Panc1 (cell line): ENCODE measurements at regions not wholly inside any gene's neighbourhood (a gene's known extent, or its start where the extent isn't known, plus 50 kb on each side); places are given as distances from the start of the nearest gene placed in this dataset.

ENCODE experiments used
- ATAC-seq: fragments of 200-7000 bp; cut with Tn5 transposase; 2 replicates; pipeline ENCODE4 v1.9.1; 2020; ENCODE audit warnings: mild to moderate bottlenecking, moderate library complexity
- BruUV-seq: library from RNA; stranded (reverse); fragments of 400-500 nt; replicated peaks from 2 replicates; lab custom pipeline; 2021; lab: Mats Ljungman, UMichigan
- CTCF ChIA-PET: fragments of 300-600 bp; sonication (Branson Sonifier 250); formaldehyde crosslinking; loops from one replicate; lab custom pipeline; 2022; ENCODE audit warnings: antibody characterized with exemption; lab: Charles Lee
- POLR2A ChIA-PET: fragments of 300-600 bp; sonication (Branson Sonifier 250); formaldehyde crosslinking; loops from one replicate; lab custom pipeline; 2022; ENCODE audit warnings: antibody characterized with exemption; lab: Charles Lee
- DNase-seq: peaks from one replicate; pipeline ENCODE4 v3.0.0-alpha.2; 2010; ENCODE audit warnings: low read depth, low spot score
- H3K27ac ChIP-seq: 2 replicates; pipeline ENCODE4 v1.5.1; 2011; ENCODE audit warnings: mild to moderate bottlenecking, low read length, inconsistent platforms
- H3K27me3 ChIP-seq: fragments of 200-500 bp; sonication (Bioruptor generic); 2 replicates; pipeline ENCODE4 v1.6.0; 2014; ENCODE audit warnings: low read length, inconsistent platforms; ENCODE audit not compliant: control insufficient read depth, insufficient read depth
- H3K36me3 ChIP-seq: fragments of 200-500 bp; sonication (Bioruptor generic); 2 replicates; pipeline ENCODE4 v1.5.1; 2014; ENCODE audit warnings: inconsistent platforms, mild to moderate bottlenecking, low read length, moderate library complexity; ENCODE audit not compliant: control insufficient read depth, insufficient read depth
- H3K4me1 ChIP-seq: 2 replicates; pipeline ENCODE4 v1.5.1; 2011; ENCODE audit warnings: inconsistent platforms, mild to moderate bottlenecking, low read length, moderate library complexity; ENCODE audit not compliant: control insufficient read depth, insufficient read depth
- H3K4me3 ChIP-seq, 2 experiments: 2 replicates each; pipeline ENCODE4 v1.5.1; 2011 to 2012; ENCODE audit warnings: low read depth in 2 of 2, low read length in 2 of 2, mild to moderate bottlenecking in 2 of 2, inconsistent platforms in 1 of 2, moderate library complexity in 1 of 2
- H3K9me3 ChIP-seq: fragments of 200-500 bp; sonication (Bioruptor generic); 2 replicates; pipeline ENCODE4 v1.5.1; 2014; ENCODE audit warnings: low read depth, mild to moderate bottlenecking, inconsistent platforms, low read length, moderate library complexity; ENCODE audit not compliant: control insufficient read depth, insufficient read depth
- CTCF ChIP-seq: fragments of 450-650 bp; IDR thresholded peaks from 2 replicates; pipeline ENCODE4 v1.5.1; 2017; ENCODE audit warnings: mild to moderate bottlenecking
- POLR2AphosphoS5 ChIP-seq: IDR thresholded peaks from 2 replicates; pipeline ENCODE4 v1.6.1; 2012; ENCODE audit warnings: mild to moderate bottlenecking, low read depth, low read length, moderate library complexity
- REST ChIP-seq, 2 experiments: IDR thresholded peaks; 2 replicates each; pipeline ENCODE4 v1.6.1; 2011 to 2012; ENCODE audit warnings: low read depth in 2 of 2, control low read depth in 1 of 2, low read length in 1 of 2, mild to moderate bottlenecking in 1 of 2, moderate library complexity in 1 of 2; ENCODE audit not compliant: insufficient read depth in 1 of 2
- SIN3A ChIP-seq: IDR thresholded peaks from 2 replicates; pipeline ENCODE4 v1.6.1; 2012; ENCODE audit warnings: low read depth, mild to moderate bottlenecking, low read length, moderate library complexity, borderline replicate concordance; ENCODE audit not compliant: insufficient read depth
- TCF7L2 ChIP-seq: IDR thresholded peaks from 2 replicates; pipeline ENCODE4 v1.6.1; 2011; ENCODE audit warnings: mild to moderate bottlenecking, low read depth, low read length, inconsistent platforms
- in situ Hi-C: cut with HindIII; loops from 2 replicates; pipeline ENCODE4 v1.10.0; 2016; ENCODE audit warnings: low sequenced_read_pairs, low pct_unique_long_range_greater_than_20kb
- intact Hi-C: fragments of 100-400 bp; cut with micrococcal nuclease; formaldehyde crosslinking; loops from one replicate; pipeline ENCODE4 v1.10.0; 2022; ENCODE audit not compliant: unreplicated experiment

- POLR2A ChIA-PET, result no interaction called here
- BruUV-seq, result no TSS peak
- Histone ChIP-seq H3K27ac (no peak overlapping the region), H3K4me3 (peak overlapping the region in 1 of 2 experiments; percentile 15; a peak in 2 of 4 replicates), H3K36me3 (no peaks in the 10 kb centered on the region), H3K9me3 (peaks cover 7% of the 10 kb centered on the region; the same call in 1 of the 2 replicates), H3K27me3 (peaks cover 3% of the 10 kb centered on the region; the same call in 1 of the 2 replicates), H3K4me1 (peaks cover 4% of the 10 kb centered on the region)
- CTCF ChIA-PET, result no interaction called here
- TF ChIP-seq REST (IDR thresholded peaks at IDR 0.05; ENCODE audit: insufficient read depth in 1 of 2, low read depth in 2 of 2, low read length in 1 of 2) (no peak), TCF7L2 (no peak), POLR2AphosphoS5 (no peak), CTCF (no peak), SIN3A (no peak)
- ATAC-seq, result peak; percentile 76
- intact Hi-C loops, result no loop called here
- in situ Hi-C loops, result no loop called here
- peak; percentile 48 for DNase-seq
Observed at GRCh38 chr15:56805466-56806147, 72.3 kb upstream of the ZNF280D start.

- BruUV-seq, result no TSS peak
- ChIA-PET CTCF (no interaction called here), POLR2A (no interaction called here)
- Histone ChIP-seq H3K4me1 (peaks cover 4% of the 10 kb centered on the region), H3K27me3 (peaks cover 3% of the 10 kb centered on the region; the same call in 1 of the 2 replicates), H3K9me3 (peaks cover 7% of the 10 kb centered on the region; the same call in 1 of the 2 replicates), H3K27ac (no peak overlapping the region), H3K4me3 (no peak overlapping the region), H3K36me3 (no peaks in the 10 kb centered on the region)
- intact Hi-C loops (no loop called here), in situ Hi-C loops (no loop called here)
- TF ChIP-seq POLR2AphosphoS5 (no peak), SIN3A (no peak), CTCF (no peak), REST (IDR thresholded peaks at IDR 0.05; ENCODE audit: insufficient read depth in 1 of 2, low read depth in 2 of 2, low read length in 1 of 2) (no peak), TCF7L2 (no peak)
- ATAC-seq (no peak), DNase-seq (no peak)
Observed at GRCh38 chr15:56804938-56805337, 71.6 kb upstream of the ZNF280D start.
